NCI-H2107 treated with DMSO at 0.1 percent for 48 hours (cell line): ENCODE measurements at regions not wholly inside any gene's neighbourhood (a gene's known extent, or its start where the extent isn't known, plus 50 kb on each side); places are given as distances from the start of the nearest gene placed in this dataset.

Experiments
- DNase-seq: peaks from one replicate; lab custom pipeline; 2025; ENCODE audit not compliant: unreplicated experiment; lab: John Stamatoyannopoulos, UW

- DNase-seq, result no peak
These were observed 1502.1 kb downstream of the TBC1D22A start for GRCh38 chr22:48264586-48264985.

DNA sequence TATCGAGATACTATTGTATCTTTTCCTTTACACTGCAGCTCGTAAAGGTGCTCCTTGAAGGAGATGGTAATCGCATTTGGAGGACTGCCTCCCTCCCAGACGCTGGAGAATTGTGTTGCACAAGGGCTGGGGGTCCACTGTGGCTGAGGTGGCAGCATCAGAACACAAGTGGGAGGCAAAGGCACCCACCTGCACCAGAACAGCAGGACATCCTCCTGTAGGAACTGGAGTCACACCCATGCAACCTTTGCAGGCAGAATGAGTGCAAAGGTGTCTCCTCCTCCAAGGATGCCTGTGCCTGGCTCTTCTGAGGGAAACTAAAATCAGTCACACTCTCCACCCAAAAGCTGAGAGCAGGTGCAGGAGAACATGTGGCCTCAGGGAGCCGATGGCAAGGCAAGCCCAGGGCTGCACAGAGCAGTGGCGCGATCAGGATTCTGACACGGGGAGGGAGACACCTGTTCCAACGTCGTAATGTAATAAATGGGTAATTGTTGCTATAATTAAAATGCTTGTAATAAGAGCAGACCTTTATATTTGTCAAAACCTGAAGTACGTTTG is 1501.4 kb downstream of the TBC1D22A start:
- DNase-seq, result no peak

DNA sequence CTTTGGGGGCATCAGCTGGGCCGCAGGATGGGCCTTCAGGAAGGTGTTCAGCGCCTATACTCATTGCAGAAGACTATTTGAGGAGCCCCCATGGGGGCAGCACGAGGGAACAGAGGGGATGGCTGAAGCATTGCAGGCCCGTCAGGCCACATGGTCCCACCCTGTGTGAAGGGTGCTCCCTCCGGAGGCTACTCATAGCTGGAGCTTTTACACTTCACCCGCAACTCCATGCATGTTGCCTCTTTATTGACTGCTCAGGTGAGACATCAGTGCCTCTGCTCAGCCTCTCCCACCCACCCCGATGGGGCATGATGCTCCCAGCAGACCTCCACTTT is 1500.9 kb downstream of the TBC1D22A start:
- DNase-seq, result no peak

DNA sequence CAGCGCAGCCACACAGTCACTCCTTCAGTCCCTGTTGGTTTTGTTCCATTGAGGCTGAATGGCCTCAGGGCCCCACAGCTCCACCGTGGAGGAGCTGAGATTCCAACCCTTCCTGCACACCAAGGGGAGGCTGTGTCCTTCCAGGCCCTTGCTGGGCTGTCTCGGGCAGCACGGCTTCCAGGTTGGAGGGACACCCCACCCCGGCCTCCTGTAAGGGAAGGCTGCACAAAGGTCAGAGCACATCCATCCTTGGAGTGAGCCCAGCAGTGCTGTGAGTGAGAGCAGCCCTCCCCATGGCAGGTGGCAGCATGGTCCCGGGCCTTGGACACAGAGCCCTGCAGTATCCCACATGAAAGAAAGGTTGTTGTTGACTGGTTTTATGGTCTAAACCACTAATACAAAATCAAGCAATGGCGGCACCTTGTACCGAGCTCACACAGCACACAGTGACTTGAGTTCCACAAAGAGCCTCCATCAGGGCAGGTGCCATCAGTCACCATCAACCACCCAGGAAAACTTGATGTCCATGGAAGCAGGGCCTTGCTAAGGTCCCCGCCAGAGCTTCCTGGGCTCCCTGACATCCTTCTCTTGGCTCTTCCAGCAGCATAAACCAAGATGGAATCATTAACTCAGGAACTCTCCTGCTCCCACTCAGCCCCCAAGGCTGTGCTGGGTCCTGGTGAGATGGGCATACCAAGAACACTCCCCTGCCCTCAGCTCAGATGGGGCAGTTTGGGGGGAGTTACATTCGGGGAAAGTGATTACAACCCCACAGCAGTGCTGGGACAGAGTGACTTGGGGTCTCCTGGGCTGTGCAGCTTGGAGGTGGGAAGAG is 1500.4 kb downstream of the TBC1D22A start:
- DNase-seq, result no peak

DNA sequence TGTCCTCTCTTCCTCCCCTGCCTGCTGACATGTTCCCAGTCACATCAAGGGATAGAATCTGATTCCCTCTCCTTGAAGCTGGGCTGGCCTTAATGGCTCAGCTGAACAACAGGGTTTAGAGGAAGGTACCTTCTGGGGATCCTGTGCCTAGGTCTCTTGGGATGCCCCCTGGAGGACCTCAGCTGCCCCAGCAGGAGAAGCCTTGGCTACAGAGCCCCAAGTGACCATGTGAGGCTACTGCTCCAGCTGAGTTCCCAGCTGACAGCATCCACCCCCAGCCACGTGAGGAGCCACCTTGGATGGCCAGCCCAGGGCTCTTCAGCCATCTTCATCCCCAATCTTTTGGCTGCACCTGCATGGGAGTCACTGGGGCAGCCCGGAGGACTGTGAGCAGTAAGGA is 1499.3 kb downstream of the TBC1D22A start:
- no peak for DNase-seq

GRCh38 chr22:48261048-48261621 is 1498.7 kb downstream of the TBC1D22A start:
- no peak for DNase-seq

DNA sequence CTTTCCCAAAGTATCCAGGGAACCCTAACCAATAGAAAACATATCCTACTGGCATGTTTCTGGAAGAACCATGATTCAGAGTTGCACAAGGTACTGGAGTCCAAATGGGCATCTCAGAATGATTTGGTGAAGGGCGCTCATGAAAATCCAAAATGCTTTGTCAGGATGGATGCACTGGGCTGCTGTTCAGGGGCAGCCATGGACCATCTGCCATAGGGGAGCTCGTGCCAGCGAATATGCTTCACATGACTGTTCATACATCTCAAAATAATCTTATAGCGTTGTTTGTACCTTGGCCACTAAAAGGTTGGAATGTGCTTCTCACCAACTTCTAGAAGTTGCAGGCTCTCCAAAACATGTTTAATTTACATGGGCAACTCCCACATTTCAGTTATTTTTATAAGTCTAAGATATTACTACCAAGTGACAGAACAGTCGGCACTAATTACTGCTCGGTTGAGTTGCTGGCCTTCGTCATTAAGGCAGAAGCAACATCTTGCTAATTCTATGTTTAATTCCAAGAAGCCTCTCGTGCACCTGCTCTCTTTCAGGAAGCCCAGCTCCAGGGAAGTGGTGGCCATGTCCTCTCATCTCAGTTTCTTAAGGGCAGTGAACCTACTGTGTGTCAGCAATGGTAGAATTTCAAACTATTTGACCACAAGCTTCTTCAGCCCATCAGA is 1497.7 kb downstream of the TBC1D22A start:
- DNase-seq, result no peak

- no peak for DNase-seq
These were observed 1496.4 kb downstream of the TBC1D22A start for GRCh38 chr22:48258811-48259210.

DNA sequence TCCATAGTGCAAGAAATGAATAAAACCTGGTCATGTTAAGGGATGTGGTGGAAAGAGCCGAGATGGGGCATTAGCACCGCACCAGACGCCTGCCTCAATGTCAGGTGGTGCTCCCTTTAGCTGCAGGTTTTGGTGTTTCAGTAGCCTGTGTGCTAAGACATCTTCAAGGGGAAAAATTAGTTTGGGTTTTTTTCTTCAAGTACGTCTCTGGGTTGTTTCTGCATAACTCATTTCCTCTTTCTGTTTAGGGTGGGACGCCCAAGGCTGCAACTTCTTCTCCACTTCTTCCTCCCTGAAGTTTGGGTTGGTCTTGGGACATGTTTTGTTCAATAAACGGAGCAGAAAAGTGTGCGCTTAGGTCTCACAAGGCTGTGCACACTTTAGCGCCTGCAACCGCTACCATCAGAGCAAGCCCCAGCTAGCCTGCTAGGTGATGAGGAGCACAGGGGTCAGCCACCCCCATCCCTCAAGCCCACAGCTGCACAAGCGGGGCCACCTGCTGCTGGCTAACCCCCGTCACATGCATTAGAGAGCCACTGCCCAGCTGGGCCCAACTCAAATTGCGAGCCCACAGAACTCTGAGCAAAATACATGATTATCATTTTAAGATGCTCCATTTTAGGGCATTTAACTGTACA is 1495.7 kb downstream of the TBC1D22A start:
- no peak for DNase-seq

GRCh38 chr22:48257685-48258055 is 1495.2 kb downstream of the TBC1D22A start:
- no peak for DNase-seq

DNA sequence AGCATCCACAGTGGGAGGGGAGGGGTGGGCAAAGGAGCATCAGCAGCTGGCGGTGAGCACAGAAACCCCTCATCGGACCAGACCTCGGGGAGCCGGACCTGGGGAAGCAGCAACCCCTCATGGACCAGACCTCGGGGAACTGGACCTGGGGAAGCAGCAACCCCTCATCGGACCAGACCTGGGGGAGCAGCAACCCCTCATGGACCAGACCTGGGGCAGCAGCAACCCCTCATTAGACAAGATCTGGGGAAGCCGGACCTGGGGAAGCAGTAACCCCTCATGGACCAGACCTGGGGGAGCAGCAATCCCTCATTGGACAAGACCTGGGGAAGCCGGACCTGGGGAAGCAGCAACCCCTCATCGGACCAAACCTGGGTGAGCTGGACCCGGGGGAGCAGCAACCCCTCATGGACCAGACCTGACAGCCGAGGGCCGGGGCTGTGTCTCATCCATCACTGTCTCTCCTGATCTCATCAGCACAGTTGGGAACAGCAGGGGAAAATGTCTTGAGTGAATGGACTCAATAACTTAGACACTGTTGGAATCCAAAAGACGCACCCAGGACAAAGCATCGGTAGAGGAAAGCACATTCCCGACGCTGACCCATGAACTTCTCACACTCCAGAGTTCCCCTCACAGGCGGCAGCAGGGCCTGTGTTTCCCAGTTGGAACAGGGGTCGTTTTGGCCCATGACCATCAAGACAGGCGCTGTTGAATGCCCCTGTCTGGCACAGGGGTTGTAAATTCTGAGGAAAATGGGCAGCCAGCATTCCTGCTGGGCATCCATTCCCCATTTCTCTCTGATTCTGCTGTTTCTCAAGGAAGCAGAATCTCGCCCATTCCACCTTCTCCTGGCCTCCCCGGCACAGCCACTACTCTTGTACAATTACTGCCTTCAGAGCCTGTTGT is 1494.6 kb downstream of the TBC1D22A start:
- no peak for DNase-seq

DNA sequence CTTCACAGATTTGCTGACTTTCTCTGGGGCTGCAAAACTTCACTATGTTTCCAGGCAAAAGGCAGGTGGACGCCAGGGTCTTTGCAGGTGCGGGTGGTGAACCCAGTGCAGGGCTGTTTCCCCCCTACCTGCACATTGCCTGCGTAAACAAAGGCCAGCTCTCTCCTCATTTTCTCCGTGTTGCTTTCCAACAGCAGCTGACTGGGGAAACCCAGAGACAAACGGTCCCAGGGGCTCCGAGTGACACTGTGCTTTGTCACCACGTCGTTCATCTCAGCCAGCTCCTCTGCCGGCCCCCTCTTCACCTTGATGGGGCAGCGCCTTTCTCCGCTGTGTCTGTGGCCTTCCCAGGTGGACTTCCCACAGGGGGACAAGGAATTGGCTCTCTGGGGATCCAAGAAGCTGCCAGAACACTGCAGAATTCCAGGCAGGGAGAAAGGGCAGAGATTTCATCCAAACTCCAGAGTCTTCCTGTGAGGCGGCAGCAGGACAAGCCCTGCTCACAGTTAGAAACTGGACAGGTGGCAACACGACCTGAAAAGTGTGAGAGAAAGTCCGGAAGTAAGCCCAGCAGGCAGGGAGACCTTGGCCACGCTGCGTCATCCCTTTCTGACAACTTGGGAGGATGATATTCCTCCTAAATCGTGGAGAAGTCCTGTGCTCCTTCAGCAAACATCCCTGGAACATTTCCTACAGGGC is 1493.7 kb downstream of the TBC1D22A start:
- no peak for DNase-seq

DNA sequence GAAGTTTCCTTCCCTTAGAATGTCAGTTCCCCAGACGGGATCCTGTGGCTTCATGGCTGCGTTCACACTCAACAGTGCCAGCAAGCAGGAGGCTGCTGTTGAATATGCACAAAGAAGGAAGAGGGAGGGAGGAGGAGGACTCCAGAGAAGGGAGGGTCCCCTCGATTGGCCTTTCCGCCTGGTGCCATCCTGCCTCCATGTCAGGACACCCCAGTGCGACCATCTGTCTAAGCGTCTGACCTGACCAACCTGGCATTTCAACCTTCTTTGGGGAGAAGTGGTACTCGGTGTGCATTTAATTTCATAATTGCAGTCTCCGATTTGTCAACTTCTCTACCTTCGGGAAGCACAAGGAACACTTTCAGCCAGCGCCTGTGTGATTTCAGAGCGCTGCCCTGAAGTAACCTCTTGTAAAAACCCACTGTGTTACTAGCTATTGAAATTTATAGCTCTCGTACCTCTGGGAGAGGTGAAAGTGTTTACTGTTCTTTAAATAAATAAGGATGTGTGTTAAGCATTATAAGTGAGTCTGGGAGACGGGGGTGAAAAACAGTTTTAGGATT is 1491.9 kb downstream of the TBC1D22A start:
- DNase-seq, result no peak

DNA sequence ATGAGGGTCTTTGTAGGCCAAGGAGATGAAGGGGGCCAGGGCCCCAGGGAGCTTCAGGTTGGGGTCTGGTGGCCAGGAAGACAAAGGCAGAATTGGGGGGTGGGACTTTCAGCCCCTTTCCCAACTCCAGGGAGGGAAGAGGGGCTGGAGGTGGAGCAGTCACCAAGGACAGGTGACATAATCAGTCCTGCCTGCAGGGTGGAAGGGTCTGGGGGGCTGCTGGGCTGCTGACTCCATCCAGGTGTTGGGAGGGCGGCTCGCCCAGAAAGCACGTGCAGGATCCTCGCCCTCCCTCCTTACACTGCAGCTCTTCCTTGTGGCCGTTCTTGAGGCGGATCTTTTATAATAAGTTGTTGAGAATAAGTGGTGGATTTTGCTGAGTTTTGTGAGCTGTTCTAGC is 1491.1 kb downstream of the TBC1D22A start:
- DNase-seq, result no peak

GRCh38 chr22:48253136-48253535 is 1490.7 kb downstream of the TBC1D22A start:
- DNase-seq, result no peak

- no peak for DNase-seq
These were observed 1489.2 kb downstream of the TBC1D22A start for GRCh38 chr22:48251629-48252028.

DNA sequence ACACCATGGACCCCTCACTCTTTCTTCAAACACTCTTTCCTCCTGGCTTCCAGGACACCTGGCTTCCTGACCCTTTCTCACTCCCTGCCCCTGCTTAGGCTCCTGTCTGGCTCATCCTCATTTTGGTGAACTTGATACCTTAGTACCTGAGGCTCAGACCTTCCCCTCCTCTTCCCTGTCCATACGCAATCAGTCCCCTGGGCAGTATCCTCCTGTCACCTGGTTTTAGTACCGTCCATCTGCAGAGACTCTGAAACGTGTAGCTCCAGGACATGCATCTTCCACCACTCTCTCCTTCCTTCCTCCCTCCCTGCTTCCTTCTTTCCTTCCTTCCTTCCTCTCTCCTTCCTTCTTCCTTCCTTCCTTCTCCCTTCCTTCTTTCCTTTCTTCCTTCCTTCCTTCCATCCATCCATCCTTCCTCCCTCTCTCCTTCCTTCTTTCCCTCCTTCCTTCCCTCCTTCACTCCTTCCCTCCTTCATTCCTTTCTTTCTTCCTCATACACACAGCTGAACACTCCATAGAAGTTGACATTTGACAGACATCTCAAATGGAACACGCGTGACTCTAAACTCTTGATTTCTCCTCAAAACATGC is 1488.6 kb downstream of the TBC1D22A start:
- no peak for DNase-seq

GRCh38 chr22:48250286-48250895 is 1487.9 kb downstream of the TBC1D22A start:
- DNase-seq, result no peak
